ENCODE measurements at regions not wholly inside any gene's neighbourhood (a gene's known extent, or its start where the extent isn't known, plus 50 kb on each side); places are given as distances from the start of the nearest gene placed in this dataset.

DNA sequence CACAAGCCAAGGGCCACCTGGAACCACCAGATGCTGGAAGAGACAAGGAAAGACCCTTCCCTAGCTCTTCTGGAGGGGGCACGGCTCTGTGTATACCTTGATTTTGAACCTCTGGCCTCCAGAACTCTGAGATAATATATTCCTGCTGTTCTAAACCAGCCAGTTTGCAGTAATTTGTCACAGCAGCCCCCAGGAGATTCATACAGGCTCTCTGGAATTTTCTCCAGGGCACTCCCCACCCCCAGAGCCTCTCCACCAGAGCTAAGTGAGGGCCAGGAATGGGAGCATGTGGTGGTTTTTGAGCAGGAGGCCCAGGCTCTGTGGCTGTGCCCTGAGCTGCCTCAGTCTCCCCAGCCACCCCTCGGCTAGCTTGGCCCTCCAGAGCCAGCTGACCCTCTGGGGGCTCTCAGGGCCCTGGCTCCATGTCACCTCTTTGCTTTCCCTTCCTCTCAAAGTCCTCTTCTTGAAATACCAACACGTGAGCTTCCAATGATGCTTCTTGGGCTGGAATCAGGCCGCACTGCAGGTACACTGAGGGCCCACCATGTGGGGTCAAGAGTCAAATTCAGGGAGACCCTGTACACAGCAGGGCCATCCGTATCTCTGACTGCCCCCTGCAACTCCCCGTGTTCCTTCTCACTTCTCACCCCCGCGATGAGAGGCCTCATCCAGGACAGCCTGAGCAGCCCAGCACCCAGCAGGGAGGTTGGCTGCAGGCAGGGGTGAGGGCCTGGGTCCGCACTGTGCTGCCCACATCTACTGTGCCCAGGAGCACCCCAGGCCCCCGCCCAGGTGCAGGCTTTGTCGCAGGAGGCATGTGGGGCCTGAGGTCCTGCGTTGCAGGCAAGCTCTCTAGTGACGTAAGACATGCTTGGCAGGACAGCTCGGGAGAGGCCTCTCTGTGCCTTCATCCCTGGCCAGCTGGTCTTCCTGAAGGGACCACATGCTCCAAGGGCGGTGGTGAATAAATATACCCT is 155.5 kb downstream of the ANKRD60 start:
- TF ChIP-seq, protein P1, sequence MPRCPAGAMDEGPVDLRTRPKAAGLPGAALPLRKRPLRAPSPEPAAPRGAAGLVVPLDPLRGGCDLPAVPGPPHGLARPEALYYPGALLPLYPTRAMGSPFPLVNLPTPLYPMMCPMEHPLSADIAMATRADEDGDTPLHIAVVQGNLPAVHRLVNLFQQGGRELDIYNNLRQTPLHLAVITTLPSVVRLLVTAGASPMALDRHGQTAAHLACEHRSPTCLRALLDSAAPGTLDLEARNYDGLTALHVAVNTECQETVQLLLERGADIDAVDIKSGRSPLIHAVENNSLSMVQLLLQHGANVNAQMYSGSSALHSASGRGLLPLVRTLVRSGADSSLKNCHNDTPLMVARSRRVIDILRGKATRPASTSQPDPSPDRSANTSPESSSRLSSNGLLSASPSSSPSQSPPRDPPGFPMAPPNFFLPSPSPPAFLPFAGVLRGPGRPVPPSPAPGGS (IDR thresholded peaks at IDR 0.05; ENCODE audit: borderline replicate concordance, insufficient read depth, low read depth, low read length, poor library complexity, severe bottlenecking): no peak
- no peak for TF ChIP-seq SMAD5 (IDR thresholded peaks at IDR 0.05; ENCODE audit: low read depth)
- TF ChIP-seq, protein P2, sequence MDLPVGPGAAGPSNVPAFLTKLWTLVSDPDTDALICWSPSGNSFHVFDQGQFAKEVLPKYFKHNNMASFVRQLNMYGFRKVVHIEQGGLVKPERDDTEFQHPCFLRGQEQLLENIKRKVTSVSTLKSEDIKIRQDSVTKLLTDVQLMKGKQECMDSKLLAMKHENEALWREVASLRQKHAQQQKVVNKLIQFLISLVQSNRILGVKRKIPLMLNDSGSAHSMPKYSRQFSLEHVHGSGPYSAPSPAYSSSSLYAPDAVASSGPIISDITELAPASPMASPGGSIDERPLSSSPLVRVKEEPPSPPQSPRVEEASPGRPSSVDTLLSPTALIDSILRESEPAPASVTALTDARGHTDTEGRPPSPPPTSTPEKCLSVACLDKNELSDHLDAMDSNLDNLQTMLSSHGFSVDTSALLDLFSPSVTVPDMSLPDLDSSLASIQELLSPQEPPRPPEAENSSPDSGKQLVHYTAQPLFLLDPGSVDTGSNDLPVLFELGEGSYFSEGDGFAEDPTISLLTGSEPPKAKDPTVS (IDR thresholded peaks at IDR 0.05; ENCODE audit: low read depth, low read length): no peak
- TF ChIP-seq, protein P3, sequence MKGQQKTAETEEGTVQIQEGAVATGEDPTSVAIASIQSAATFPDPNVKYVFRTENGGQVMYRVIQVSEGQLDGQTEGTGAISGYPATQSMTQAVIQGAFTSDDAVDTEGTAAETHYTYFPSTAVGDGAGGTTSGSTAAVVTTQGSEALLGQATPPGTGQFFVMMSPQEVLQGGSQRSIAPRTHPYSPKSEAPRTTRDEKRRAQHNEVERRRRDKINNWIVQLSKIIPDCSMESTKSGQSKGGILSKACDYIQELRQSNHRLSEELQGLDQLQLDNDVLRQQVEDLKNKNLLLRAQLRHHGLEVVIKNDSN (IDR thresholded peaks at IDR 0.05; ENCODE audit: borderline replicate concordance, extremely low read length, insufficient read depth, low read depth, low read length): no peak
- TF ChIP-seq, protein P4, sequence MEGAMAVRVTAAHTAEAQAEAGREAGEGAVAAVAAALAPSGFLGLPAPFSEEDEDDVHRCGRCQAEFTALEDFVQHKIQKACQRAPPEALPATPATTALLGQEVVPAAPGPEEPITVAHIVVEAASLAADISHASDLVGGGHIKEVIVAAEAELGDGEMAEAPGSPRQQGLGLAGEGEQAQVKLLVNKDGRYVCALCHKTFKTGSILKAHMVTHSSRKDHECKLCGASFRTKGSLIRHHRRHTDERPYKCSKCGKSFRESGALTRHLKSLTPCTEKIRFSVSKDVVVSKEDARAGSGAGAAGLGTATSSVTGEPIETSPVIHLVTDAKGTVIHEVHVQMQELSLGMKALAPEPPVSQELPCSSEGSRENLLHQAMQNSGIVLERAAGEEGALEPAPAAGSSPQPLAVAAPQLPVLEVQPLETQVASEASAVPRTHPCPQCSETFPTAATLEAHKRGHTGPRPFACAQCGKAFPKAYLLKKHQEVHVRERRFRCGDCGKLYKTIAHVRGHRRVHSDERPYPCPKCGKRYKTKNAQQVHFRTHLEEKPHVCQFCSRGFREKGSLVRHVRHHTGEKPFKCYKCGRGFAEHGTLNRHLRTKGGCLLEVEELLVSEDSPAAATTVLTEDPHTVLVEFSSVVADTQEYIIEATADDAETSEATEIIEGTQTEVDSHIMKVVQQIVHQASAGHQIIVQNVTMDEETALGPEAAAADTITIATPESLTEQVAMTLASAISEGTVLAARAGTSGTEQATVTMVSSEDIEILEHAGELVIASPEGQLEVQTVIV (IDR thresholded peaks at IDR 0.05; ENCODE audit: borderline replicate concordance, partially characterized antibody): no peak
- no peak for TF ChIP-seq MYC (IDR thresholded peaks at IDR 0.05; ENCODE audit: insufficient read depth, insufficient read length, insufficient replicate concordance, low read length, severe bottlenecking)
- TF ChIP-seq RB1 (IDR thresholded peaks at IDR 0.05; ENCODE audit: borderline replicate concordance): no peak
- no peak for TF ChIP-seq RUNX3 (IDR thresholded peaks at IDR 0.05; ENCODE audit: low read length)
- no peak for TF ChIP-seq CEBPB (IDR thresholded peaks at IDR 0.05; ENCODE audit: borderline replicate concordance in 1 of 2, low read depth in 2 of 2, low read length in 2 of 2)
- no peak for TF ChIP-seq CHD4 (IDR thresholded peaks at IDR 0.05)
- Histone ChIP-seq H3K4me3 (no peak overlapping the region), H3K9ac (ENCODE audit: control insufficient read depth, insufficient read depth, low read length) (no peak overlapping the region), H3K36me3 (ENCODE audit: control insufficient read depth in 2 of 2, insufficient read depth in 2 of 2, low read length in 1 of 2) (no peaks in the 10 kb centered on the region), H3K27me3 (replicated peaks in 1 of 2; ENCODE audit: control insufficient read depth in 2 of 2, insufficient read depth in 2 of 2, low read length in 1 of 2) (peaks cover 0 to 6% of the 10 kb centered on the region in 2 experiments; a peak in 3 of 4 replicates), H3K27ac (ENCODE audit: control insufficient read depth, insufficient read depth) (no peak overlapping the region), H3K4me2 (ENCODE audit: control insufficient read depth, insufficient read depth) (no peak overlapping the region), H3K4me1 (ENCODE audit: control insufficient read depth, insufficient read depth, low read length) (no peaks in the 10 kb centered on the region), H4K20me1 (ENCODE audit: control insufficient read depth, insufficient read depth) (no peaks in the 10 kb centered on the region), H2AFZ (ENCODE audit: control insufficient read depth, low read depth, low read length) (no peak overlapping the region), H3K9me3 (replicated peaks; ENCODE audit: control insufficient read depth, insufficient read depth, low read length) (no peaks in the 10 kb centered on the region), H3K79me2 (ENCODE audit: control insufficient read depth, insufficient read depth, low read length) (no peaks in the 10 kb centered on the region)
- ChIA-PET RAD21 (ENCODE audit: unreplicated experiment) (no interaction called here), SMC1A (ENCODE audit: uncharacterized antibody, unreplicated experiment) (interaction anchor here (0.6 kb wide), 1 partner anchor 1361 kb away, joined by 3 read pairs; no protein-coding TSS in a partner anchor), CTCF (no interaction called here), POLR2A (no interaction called here)
- in situ Hi-C loops (cut with MboI): no loop called here
- BruUV-seq (replicated peaks): no TSS peak
- intact Hi-C loops (cut with micrococcal nuclease; ENCODE audit: unreplicated experiment): no loop called here
- whole genome bisulfite sequencing (ENCODE audit: insufficient coverage, insufficient replicate concordance, low lambda C conversion rate, missing lambda C conversion rate): 21% methylated on average over 15 of the region's 15 CpGs
- DNase-seq (ENCODE audit: low read depth, low spot score): no peak
- FAIRE-seq: no peak
- ATAC-seq: no peak

All from GM12878 (cell line).